SK-N-MC (cell line): ENCODE measurements at regions not wholly inside any gene's neighbourhood (a gene's known extent, or its start where the extent isn't known, plus 50 kb on each side); places are given as distances from the start of the nearest gene placed in this dataset.

Experiments
- EZH2 ChIP-seq: fragments of 200-600 bp; sonication (generic); IDR thresholded peaks from one replicate; pipeline ENCODE4 v1.6.1; 2017; ENCODE audit warnings: antibody characterized with exemption
- POLR2AphosphoS5 ChIP-seq: IDR thresholded peaks from 2 replicates; pipeline ENCODE4 v1.6.1; 2012; ENCODE audit warnings: mild to moderate bottlenecking, low read depth, low read length, borderline replicate concordance

DNA sequence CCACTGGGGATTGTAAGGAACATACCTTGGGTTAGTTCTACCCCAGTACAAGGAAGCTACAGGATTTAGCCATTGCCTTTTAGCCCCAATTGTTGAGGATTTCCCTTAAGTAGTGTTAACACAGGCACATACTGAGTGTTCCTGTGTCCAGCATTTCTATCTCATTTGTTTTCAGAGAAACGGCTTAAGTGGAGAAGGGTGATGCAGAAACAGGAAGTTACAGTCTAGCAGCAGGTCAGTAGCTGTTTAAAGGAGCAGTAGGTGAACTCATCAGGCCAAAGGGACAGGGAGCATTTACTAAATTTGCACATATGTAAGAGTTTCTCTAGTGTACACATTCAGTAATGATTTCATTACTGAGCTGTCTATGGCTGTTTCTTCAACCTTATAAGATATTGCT, 644.2 kb upstream of the GJE1 start:
- TF ChIP-seq EZH2 (no peak), POLR2AphosphoS5 (no peak)
